Vagina (tissue), 2 donors: ENCODE measurements at regions not wholly inside any gene's neighbourhood (a gene's known extent, or its start where the extent isn't known, plus 50 kb on each side); places are given as distances from the start of the nearest gene placed in this dataset.

ENCODE experiments used
- DNase-seq, 2 donors: peaks; one replicate each; pipeline ENCODE4 v3.0.0-alpha.2; 2017; ENCODE audit errors: extremely low spot score in 2 of 2
- H3K27ac ChIP-seq: fragments of 200-600 bp; sonication (generic); one replicate; pipeline ENCODE4 v1.5.1; 2019
- H3K27me3 ChIP-seq: fragments of 200-600 bp; sonication (generic); one replicate; pipeline ENCODE4 v1.5.1; 2019
- H3K36me3 ChIP-seq, 2 donors: fragments of 200-600 bp; sonication (generic); one replicate each; pipeline ENCODE4 v1.5.1; 2017 to 2019
- H3K4me1 ChIP-seq: fragments of 200-600 bp; sonication (generic); one replicate; pipeline ENCODE4 v1.5.1; 2019
- H3K4me3 ChIP-seq, 2 donors: fragments of 200-600 bp; sonication (generic); 1 replicate in 1 of 2; 2 replicates in 1 of 2; pipeline ENCODE4 v1.5.1; 2016 to 2019
- H3K9me3 ChIP-seq: fragments of 200-600 bp; sonication (generic); one replicate; pipeline ENCODE4 v1.5.1; 2019
- POLR2A ChIP-seq, 2 donors: fragments of 450-650 bp; IDR thresholded peaks; one replicate each; pipeline ENCODE4 v1.6.1; 2017; ENCODE audit warnings: antibody characterized with exemption in 2 of 2, mild to moderate bottlenecking in 2 of 2, moderate library complexity in 2 of 2
- POLR2AphosphoS5 ChIP-seq, 2 donors: sonication (generic); formaldehyde crosslinking; IDR thresholded peaks; one replicate each; pipeline ENCODE4 v1.9.0; 2017; ENCODE audit warnings: antibody characterized with exemption in 2 of 2, mild to moderate bottlenecking in 2 of 2, low read depth in 1 of 2; ENCODE audit not compliant: insufficient read depth in 1 of 2
- intact Hi-C: fragments of 100-400 bp; cut with DNase I; formaldehyde crosslinking; loops from one replicate; pipeline ENCODE4 v1.15.1; 2023
- TF ChIP-seq, protein P1 (sequence below), 3 experiments: fragments of 450-650 bp in 2 of 3; fragments of 200-600 bp in 1 of 3; sonication (generic) in 1 of 3; IDR thresholded peaks; one replicate each; pipeline ENCODE4 v1.5.1; 2017 to 2019; ENCODE audit warnings: antibody characterized with exemption in 3 of 3, mild to moderate bottlenecking in 2 of 3, moderate library complexity in 2 of 3

DNA sequence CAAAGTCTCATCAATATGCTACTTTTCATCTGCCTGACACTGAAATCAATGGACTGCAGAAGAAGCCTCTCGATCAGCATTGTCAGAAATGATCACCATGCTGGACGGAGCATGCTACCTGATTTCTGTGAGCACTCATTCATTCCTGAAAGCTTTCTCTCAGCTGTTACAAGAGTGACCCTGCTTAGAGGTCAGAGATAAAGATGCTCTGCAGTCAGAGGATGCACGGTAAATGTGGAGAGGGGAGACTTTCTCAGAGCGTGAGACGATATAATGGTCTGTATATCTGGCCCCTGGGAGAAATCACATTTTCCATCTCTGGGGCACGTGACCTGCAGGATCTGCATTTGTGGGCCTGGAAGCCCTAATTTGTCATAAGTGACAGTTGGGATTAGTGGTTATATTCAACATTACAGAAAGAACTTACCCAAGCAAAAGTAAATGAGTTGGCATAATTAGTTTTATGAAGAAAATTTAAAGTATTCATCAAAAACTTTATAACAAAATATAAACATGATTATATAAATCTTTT lies 125.6 kb upstream of the TTC29 start:
- no peaks in the 10 kb centered on the region for H3K36me3 ChIP-seq
- peaks cover 3% of the 10 kb centered on the region for H3K9me3 ChIP-seq
- H3K27ac ChIP-seq: no peak overlapping the region
- no peak overlapping the region for H3K4me3 ChIP-seq
- H3K4me1 ChIP-seq: no peaks in the 10 kb centered on the region
- no peak for DNase-seq
- no peaks in the 10 kb centered on the region for H3K27me3 ChIP-seq
- no peak for TF ChIP-seq POLR2AphosphoS5 (IDR thresholded peaks at IDR 0.05; ENCODE audit: insufficient read depth in 1 of 2, low read depth in 1 of 2)
- no peak for TF ChIP-seq POLR2A (IDR thresholded peaks at IDR 0.05)
- TF ChIP-seq, protein P1, sequence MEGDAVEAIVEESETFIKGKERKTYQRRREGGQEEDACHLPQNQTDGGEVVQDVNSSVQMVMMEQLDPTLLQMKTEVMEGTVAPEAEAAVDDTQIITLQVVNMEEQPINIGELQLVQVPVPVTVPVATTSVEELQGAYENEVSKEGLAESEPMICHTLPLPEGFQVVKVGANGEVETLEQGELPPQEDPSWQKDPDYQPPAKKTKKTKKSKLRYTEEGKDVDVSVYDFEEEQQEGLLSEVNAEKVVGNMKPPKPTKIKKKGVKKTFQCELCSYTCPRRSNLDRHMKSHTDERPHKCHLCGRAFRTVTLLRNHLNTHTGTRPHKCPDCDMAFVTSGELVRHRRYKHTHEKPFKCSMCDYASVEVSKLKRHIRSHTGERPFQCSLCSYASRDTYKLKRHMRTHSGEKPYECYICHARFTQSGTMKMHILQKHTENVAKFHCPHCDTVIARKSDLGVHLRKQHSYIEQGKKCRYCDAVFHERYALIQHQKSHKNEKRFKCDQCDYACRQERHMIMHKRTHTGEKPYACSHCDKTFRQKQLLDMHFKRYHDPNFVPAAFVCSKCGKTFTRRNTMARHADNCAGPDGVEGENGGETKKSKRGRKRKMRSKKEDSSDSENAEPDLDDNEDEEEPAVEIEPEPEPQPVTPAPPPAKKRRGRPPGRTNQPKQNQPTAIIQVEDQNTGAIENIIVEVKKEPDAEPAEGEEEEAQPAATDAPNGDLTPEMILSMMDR (IDR thresholded peaks at IDR 0.05): no peak
- intact Hi-C loops: no loop called here

DNA sequence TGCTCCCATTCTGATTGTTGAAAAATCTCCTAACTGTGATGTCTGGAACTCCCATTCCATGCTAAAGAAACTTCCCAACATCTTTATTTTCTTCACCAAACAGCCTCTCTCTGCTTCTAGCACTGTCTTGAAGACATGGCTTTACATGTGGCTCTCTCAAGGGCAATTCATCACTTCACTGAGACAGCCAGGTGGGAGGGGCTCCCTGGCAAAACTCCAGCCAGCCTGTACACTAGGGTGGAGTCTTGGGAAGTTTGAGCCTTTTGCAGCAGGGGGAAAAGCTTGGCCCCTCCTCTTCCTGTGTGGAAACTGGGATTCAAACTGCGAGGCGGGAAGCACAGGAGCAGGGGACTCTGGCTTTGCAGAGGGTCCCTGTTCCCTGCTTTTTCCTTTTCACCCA lies 130.5 kb upstream of the TTC29 start:
- Histone ChIP-seq H3K4me3 (no peak overlapping the region), H3K27ac (no peak overlapping the region), H3K4me1 (peaks cover 13% of the 10 kb centered on the region), H3K36me3 (no peaks in the 10 kb centered on the region), H3K27me3 (no peaks in the 10 kb centered on the region), H3K9me3 (peaks cover 3% of the 10 kb centered on the region)
- intact Hi-C loops: no loop called here
- no peak for DNase-seq
- no peak for TF ChIP-seq POLR2AphosphoS5 (IDR thresholded peaks at IDR 0.05; ENCODE audit: insufficient read depth in 1 of 2, low read depth in 1 of 2)
- TF ChIP-seq POLR2A (IDR thresholded peaks at IDR 0.05): no peak
- TF ChIP-seq, protein P1 (IDR thresholded peaks at IDR 0.05): no peak

DNA sequence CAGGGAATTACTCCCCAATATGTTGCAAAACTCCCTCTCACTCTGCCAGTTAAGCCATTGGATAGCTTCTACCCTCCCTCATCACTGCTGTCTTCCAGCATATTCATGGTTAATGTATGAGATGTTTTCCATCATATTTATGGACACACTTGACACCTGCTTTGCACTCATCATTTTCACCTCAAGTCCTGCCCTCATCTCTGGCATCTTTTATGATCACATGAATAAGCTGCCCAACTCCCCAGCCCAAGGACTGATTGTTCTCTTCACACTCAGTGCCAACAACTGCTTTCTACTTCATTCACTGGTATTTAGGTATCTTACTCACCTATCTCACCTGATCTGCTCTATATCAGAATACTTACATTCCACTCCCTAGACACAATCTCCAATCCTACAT lies 131.1 kb upstream of the TTC29 start:
- H3K36me3 ChIP-seq: no peaks in the 10 kb centered on the region
- peaks cover 3% of the 10 kb centered on the region for H3K9me3 ChIP-seq
- no peak overlapping the region for H3K27ac ChIP-seq
- H3K4me3 ChIP-seq: no peak overlapping the region
- DNase-seq: no peak
- intact Hi-C loops: no loop called here
- TF ChIP-seq POLR2A (IDR thresholded peaks at IDR 0.05) (no peak), POLR2AphosphoS5 (IDR thresholded peaks at IDR 0.05; ENCODE audit: insufficient read depth in 1 of 2, low read depth in 1 of 2) (no peak)
- TF ChIP-seq, protein P1 (IDR thresholded peaks at IDR 0.05): no peak
- H3K4me1 ChIP-seq: peaks cover 13% of the 10 kb centered on the region
- H3K27me3 ChIP-seq: no peaks in the 10 kb centered on the region

DNA sequence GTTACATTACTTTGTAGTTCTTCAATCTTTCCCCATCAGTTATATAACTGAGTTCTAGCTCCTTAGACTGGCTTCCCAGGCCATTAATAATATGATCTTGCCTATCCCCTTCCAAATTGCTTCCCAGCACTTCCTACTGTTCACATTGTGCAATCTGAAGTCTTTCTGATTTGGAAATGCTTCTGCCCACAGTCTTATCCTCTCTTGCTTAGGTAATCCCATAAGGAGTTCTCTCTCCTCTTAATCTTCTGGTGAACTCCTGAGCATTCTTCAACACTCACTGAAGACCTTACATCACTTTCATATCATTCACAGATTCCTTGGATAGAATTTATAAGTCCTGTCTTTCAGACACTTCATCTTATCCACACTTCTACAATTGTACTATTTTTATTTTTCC lies 132.7 kb upstream of the TTC29 start:
- DNase-seq: no peak
- peaks cover 13% of the 10 kb centered on the region for H3K4me1 ChIP-seq
- no peaks in the 10 kb centered on the region for H3K36me3 ChIP-seq
- no peak for TF ChIP-seq POLR2A (IDR thresholded peaks at IDR 0.05)
- no peaks in the 10 kb centered on the region for H3K9me3 ChIP-seq
- no peaks in the 10 kb centered on the region for H3K27me3 ChIP-seq
- no peak overlapping the region for H3K4me3 ChIP-seq
- no peak overlapping the region for H3K27ac ChIP-seq
- intact Hi-C loops: no loop called here

DNA sequence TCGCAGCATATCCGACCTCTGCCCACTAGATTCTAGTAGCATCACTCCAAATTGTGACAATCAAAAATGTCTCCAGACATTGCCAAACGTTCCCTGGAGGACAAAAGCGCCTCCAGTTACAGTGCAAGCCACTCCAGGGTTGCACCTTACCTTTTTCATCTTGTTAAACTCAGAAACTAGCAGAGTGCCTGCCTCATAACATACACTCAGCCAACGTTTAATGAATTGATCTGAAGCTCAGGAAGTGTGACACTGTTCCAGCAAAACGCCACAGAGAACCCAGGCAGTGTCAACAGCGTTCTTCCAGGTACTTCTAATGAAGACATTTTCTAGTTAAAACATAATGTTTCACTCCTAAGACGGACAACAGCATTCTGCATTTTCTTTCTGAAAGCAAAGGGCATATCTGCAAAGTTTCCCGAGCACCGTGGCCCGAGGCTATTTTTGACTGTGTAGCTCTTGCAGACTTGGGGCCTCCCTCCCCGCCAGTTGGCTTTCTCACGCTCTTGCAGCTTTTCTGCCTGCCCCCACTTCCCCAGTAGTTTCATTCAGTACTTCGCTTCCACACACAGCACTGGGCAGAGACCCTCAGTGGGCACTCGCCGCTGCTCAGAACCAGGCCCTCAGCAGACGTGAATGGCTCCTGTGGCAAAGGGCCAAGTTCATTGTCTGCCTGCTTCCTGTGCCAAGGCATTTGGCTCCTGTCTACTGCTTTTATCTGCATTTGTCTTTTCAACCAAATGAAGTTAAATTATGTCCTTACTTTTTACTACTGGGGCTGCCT lies 133.4 kb upstream of the TTC29 start:
- TF ChIP-seq POLR2A (IDR thresholded peaks at IDR 0.05) (no peak), POLR2AphosphoS5 (IDR thresholded peaks at IDR 0.05; ENCODE audit: insufficient read depth in 1 of 2, low read depth in 1 of 2) (no peak)
- TF ChIP-seq, protein P1 (IDR thresholded peaks at IDR 0.05): no peak
- Histone ChIP-seq H3K27ac (no peak overlapping the region), H3K9me3 (no peaks in the 10 kb centered on the region), H3K4me3 (peak overlapping the region in 1 of 2 donors; percentile 13), H3K4me1 (peaks cover 13% of the 10 kb centered on the region), H3K36me3 (no peaks in the 10 kb centered on the region), H3K27me3 (no peaks in the 10 kb centered on the region)
- intact Hi-C loops: no loop called here
- DNase-seq: no peak
